Prostate gland (tissue), 2 donors: ENCODE measurements at regions not wholly inside any gene's neighbourhood (a gene's known extent, or its start where the extent isn't known, plus 50 kb on each side); places are given as distances from the start of the nearest gene placed in this dataset.

Experiments used
- POLR2A ChIP-seq: fragments of 450-650 bp; IDR thresholded peaks from one replicate; pipeline ENCODE4 v1.6.1; 2016; ENCODE audit warnings: antibody characterized with exemption, mild to moderate bottlenecking
- POLR2AphosphoS5 ChIP-seq: sonication (generic); formaldehyde crosslinking; IDR thresholded peaks from one replicate; pipeline ENCODE4 v1.6.1; 2017; ENCODE audit warnings: antibody characterized with exemption
- TF ChIP-seq, protein P1 (sequence below), 4 experiments: fragments of 200-600 bp in 2 of 4; fragments of 450-650 bp in 2 of 4; sonication (generic) in 2 of 4; IDR thresholded peaks; 1 replicate in 3 of 4; 2 replicates in 1 of 4; pipeline ENCODE4 v1.5.1; 2016 to 2019; ENCODE audit warnings: antibody characterized with exemption in 4 of 4, mild to moderate bottlenecking in 2 of 4, moderate library complexity in 2 of 4

GRCh38 chr11:41878095-41878494, 418.6 kb upstream of the LRRC4C start:
- TF ChIP-seq POLR2AphosphoS5 (no peak), POLR2A (no peak)
- TF ChIP-seq, protein P1, sequence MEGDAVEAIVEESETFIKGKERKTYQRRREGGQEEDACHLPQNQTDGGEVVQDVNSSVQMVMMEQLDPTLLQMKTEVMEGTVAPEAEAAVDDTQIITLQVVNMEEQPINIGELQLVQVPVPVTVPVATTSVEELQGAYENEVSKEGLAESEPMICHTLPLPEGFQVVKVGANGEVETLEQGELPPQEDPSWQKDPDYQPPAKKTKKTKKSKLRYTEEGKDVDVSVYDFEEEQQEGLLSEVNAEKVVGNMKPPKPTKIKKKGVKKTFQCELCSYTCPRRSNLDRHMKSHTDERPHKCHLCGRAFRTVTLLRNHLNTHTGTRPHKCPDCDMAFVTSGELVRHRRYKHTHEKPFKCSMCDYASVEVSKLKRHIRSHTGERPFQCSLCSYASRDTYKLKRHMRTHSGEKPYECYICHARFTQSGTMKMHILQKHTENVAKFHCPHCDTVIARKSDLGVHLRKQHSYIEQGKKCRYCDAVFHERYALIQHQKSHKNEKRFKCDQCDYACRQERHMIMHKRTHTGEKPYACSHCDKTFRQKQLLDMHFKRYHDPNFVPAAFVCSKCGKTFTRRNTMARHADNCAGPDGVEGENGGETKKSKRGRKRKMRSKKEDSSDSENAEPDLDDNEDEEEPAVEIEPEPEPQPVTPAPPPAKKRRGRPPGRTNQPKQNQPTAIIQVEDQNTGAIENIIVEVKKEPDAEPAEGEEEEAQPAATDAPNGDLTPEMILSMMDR (IDR thresholded peaks at IDR 0.05): no peak
